Body of pancreas (tissue), 4 donors: ENCODE measurements at regions not wholly inside any gene's neighbourhood (a gene's known extent, or its start where the extent isn't known, plus 50 kb on each side); places are given as distances from the start of the nearest gene placed in this dataset.

Experiments
- CTCF ChIP-seq, 7 experiments: fragments of 450-650 bp in 4 of 7; fragments of 200-600 bp in 3 of 7; sonication (generic) in 3 of 7; IDR thresholded peaks; one replicate each; pipeline ENCODE4 v1.5.1; 2016 to 2019; ENCODE audit warnings: antibody characterized with exemption in 7 of 7
- POLR2A ChIP-seq, 3 donors: fragments of 450-650 bp; IDR thresholded peaks; one replicate each; pipeline ENCODE4 v1.6.1; 2016; ENCODE audit warnings: antibody characterized with exemption in 3 of 3, mild to moderate bottlenecking in 2 of 3

DNA sequence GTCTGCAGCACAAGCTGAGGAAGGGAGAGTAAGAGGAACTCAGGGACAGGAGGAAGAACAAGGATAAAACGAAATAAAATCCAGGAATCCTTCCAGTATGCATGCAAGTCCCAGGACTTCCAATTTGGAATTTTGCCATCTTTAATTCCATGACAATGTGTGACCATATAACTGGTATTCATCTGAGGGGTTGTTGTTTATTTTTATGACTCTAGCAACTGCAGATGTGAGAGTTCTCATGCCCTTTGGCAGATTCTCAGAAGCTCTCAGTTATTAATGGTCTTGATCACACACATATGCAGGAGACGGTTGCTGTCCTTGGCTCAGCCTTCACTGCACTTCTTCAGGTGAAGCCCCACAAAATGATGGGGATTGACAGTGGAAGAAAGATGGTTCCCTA is 148.2 kb downstream of the SMIM20 start:
- TF ChIP-seq CTCF (IDR thresholded peaks at IDR 0.05): no peak
- TF ChIP-seq POLR2A (IDR thresholded peaks at IDR 0.05): no peak
